Adrenal gland (tissue), 9 donors: ENCODE measurements at regions not wholly inside any gene's neighbourhood (a gene's known extent, or its start where the extent isn't known, plus 50 kb on each side); places are given as distances from the start of the nearest gene placed in this dataset.

Experiments used
- DNase-seq, 7 donors: peaks; one replicate each; pipeline ENCODE4 v3.0.0-alpha.2; 2019 to 2020
- H3K27ac ChIP-seq, 5 donors: fragments of 200-600 bp; sonication (generic) in 4 of 5; 1 replicate in 3 of 5; 2 replicates in 2 of 5; pipeline versions ENCODE4 v1.5.1 to v1.8.0; 2016 to 2020; ENCODE audit warnings: mild to moderate bottlenecking in 1 of 5
- H3K27me3 ChIP-seq: fragments of 200-600 bp; 2 replicates; pipeline ENCODE4 v1.8.0; 2021
- H3K36me3 ChIP-seq, 2 donors: fragments of 200-600 bp; replicated peaks in 1 of 2; 1 replicate in 1 of 2; 2 replicates in 1 of 2; pipeline versions ENCODE4 v1.5.1 to v1.8.0; 2018 to 2022
- H3K4me1 ChIP-seq, 2 donors: fragments of 200-600 bp; replicated peaks in 1 of 2; 1 replicate in 1 of 2; 2 replicates in 1 of 2; pipeline versions ENCODE4 v1.5.1 to v1.8.0; 2018 to 2021
- H3K4me3 ChIP-seq, 4 donors: fragments of 200-600 bp; sonication (generic) in 3 of 4; one replicate each; pipeline ENCODE4 v1.5.1; 2016 to 2018
- H3K9me3 ChIP-seq, 3 donors: fragments of 200-600 bp; sonication (generic) in 1 of 3; replicated peaks in 1 of 3; 1 replicate in 2 of 3; 2 replicates in 1 of 3; pipeline versions ENCODE4 v1.5.1 to v1.8.0; 2016 to 2021
- CTCF ChIP-seq, 6 experiments: fragments of 450-650 bp in 4 of 6; fragments of 200-600 bp in 2 of 6; sonication (generic) in 1 of 6; IDR thresholded peaks; 1 replicate in 5 of 6; 2 replicates in 1 of 6; pipeline versions ENCODE4 v1.5.1 to v1.8.0; 2016 to 2021; ENCODE audit warnings: antibody characterized with exemption in 6 of 6, mild to moderate bottlenecking in 2 of 6, moderate library complexity in 1 of 6
- POLR2A ChIP-seq, 2 donors: fragments of 450-650 bp; IDR thresholded peaks; one replicate each; pipeline ENCODE4 v1.6.1; 2017; ENCODE audit warnings: antibody characterized with exemption in 2 of 2, mild to moderate bottlenecking in 2 of 2, moderate library complexity in 1 of 2
- WGBS, 4 donors: extraction: QIAGEN DNeasy Blood & Tissue Kit in 2 of 4; methylation state at CpG; one replicate each; pipeline versions ENCODE4 v1.1.5 to v1.1.7; 2013 to 2017; 5-methylcytosine and 5-hydroxymethylcytosine counted together
- intact Hi-C, 2 donors: fragments of 100-400 bp; cut with DNase I; formaldehyde crosslinking; loops; one replicate each; pipeline versions ENCODE4 v1.14.1 to v1.15.0; 2022 to 2023
- donor health status: healthy with polysubstance abuse.
- donor health status: Bipolar disorder and iron deficiency.
- donor health status: DM: yes; HTN: yes; CAD: no.
- donor health status: DM: no; HTN: no; CAD: no.
- donor health status: DM: no; HTN: no; CAD: no.

GRCh38 chr13:22934744-22935523, 245.8 kb upstream of the SGCG start:
- no peak overlapping the region for H3K27ac ChIP-seq
- H3K4me1 ChIP-seq: no peaks in the 10 kb centered on the region
- H3K27me3 ChIP-seq: no peaks in the 10 kb centered on the region
- H3K36me3 ChIP-seq: no peaks in the 10 kb centered on the region
- H3K4me3 ChIP-seq: no peak overlapping the region
- no peaks in the 10 kb centered on the region for H3K9me3 ChIP-seq
- no peak for DNase-seq
- 84 to 100% (median 90%) methylated on average over 2 to 24 of the region's 25 CpGs for WGBS, 4 donors
- intact Hi-C loops: no loop called here
- TF ChIP-seq CTCF (IDR thresholded peaks at IDR 0.05) (no peak), POLR2A (IDR thresholded peaks at IDR 0.05) (no peak)

GRCh38 chr13:22936228-22936627, 244.6 kb upstream of the SGCG start:
- H3K4me3 ChIP-seq: no peak overlapping the region
- TF ChIP-seq POLR2A (IDR thresholded peaks at IDR 0.05): no peak
- TF ChIP-seq CTCF (IDR thresholded peaks at IDR 0.05): no peak
- H3K27me3 ChIP-seq: no peaks in the 10 kb centered on the region
- DNase-seq: no peak
- 72 to 89% (median 82%) methylated on average over 6 to 11 of the region's 11 CpGs for WGBS, 4 donors
- intact Hi-C loops: no loop called here
- no peaks in the 10 kb centered on the region for H3K4me1 ChIP-seq
- no peaks in the 10 kb centered on the region for H3K9me3 ChIP-seq
- no peak overlapping the region for H3K27ac ChIP-seq
- no peaks in the 10 kb centered on the region for H3K36me3 ChIP-seq

- H3K9me3 ChIP-seq: no peaks in the 10 kb centered on the region
- no peak overlapping the region for H3K4me3 ChIP-seq
- DNase-seq: no peak
- intact Hi-C loops: no loop called here
- no peak for TF ChIP-seq CTCF (IDR thresholded peaks at IDR 0.05)
- TF ChIP-seq POLR2A (IDR thresholded peaks at IDR 0.05): no peak
- H3K36me3 ChIP-seq: no peaks in the 10 kb centered on the region
- no peak overlapping the region for H3K27ac ChIP-seq
- WGBS, 4 donors: 85 to 98% (median 95%) methylated on average over 8 to 13 of the region's 13 CpGs
- H3K4me1 ChIP-seq: no peaks in the 10 kb centered on the region
- no peaks in the 10 kb centered on the region for H3K27me3 ChIP-seq
Measured at GRCh38 chr13:22937241-22937640, 243.5 kb upstream of the SGCG start.

GRCh38 chr13:22937953-22938352, 242.8 kb upstream of the SGCG start:
- no peak overlapping the region for H3K27ac ChIP-seq
- no peaks in the 10 kb centered on the region for H3K36me3 ChIP-seq
- no peaks in the 10 kb centered on the region for H3K4me1 ChIP-seq
- 82 to 91% (median 84%) methylated on average over 5 of the region's 5 CpGs for WGBS, 4 donors
- H3K9me3 ChIP-seq: no peaks in the 10 kb centered on the region
- intact Hi-C loops: no loop called here
- no peak overlapping the region for H3K4me3 ChIP-seq
- no peaks in the 10 kb centered on the region for H3K27me3 ChIP-seq
- no peak for DNase-seq
- TF ChIP-seq POLR2A (IDR thresholded peaks at IDR 0.05): no peak
- TF ChIP-seq CTCF (IDR thresholded peaks at IDR 0.05): no peak
